ENCODE measurements at regions not wholly inside any gene's neighbourhood (a gene's known extent, or its start where the extent isn't known, plus 50 kb on each side); places are given as distances from the start of the nearest gene placed in this dataset.

DNA sequence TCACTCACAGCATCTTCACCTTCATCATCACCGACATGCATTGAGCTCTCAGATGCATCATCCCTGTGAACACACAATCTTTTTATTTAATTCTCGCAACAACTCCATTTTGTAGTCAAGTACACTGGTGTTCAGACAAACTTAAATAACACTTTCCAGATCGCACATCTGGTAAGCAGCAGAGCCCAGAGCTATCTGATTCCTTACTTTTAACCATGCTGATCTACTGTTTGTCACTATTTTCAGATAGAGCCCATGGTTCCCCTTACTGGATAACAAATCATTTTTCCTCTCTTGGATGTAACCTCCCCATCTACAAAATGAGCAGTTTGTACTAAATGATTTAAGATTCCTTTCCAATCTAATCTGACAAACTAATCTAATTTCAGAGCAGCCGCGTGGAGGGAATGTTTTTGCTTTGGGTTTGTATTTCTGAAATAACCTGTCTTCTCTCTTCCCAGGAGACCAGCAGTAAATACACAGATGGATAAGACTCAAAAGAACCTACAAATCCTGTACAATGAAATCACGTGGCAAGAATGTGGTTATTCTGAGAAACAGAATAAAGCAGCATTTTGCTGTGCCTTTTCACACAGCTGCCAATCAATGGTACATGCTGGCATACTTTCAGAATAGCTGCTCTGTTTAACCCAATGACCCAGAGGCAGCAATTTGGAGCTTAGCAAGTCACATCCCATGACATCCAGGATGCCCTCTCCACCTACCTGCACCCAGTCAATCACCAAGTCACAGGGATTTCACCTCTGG, 72.9 kb upstream of the CCL2 start:
- H3K27me3 ChIP-seq, result no peaks in the 10 kb centered on the region
- no peaks in the 10 kb centered on the region for H3K9me3 ChIP-seq
- no peaks in the 10 kb centered on the region for H3K4me1 ChIP-seq (ENCODE audit: insufficient read depth)
- intact Hi-C loops (cut with DNase I), result no loop called here
- no peaks in the 10 kb centered on the region for H3K36me3 ChIP-seq
- no peak for DNase-seq
- TF ChIP-seq POLR2A (IDR thresholded peaks at IDR 0.05), result no peak
- no peak for TF ChIP-seq EP300 (IDR thresholded peaks at IDR 0.05)
- no peak for TF ChIP-seq CTCF (IDR thresholded peaks at IDR 0.05)
- H3K27ac ChIP-seq, result no peak overlapping the region
- WGBS, 3 donors, result 43 to 53% (median 43%) methylated on average over 6 of the region's 6 CpGs
- H3K4me3 ChIP-seq, result no peak overlapping the region

- WGBS, 3 donors, result 52 to 81% (median 58%) methylated on average over 3 of the region's 3 CpGs
- no peak for DNase-seq
- no peaks in the 10 kb centered on the region for H3K27me3 ChIP-seq
- TF ChIP-seq EP300 (IDR thresholded peaks at IDR 0.05) (no peak), CTCF (IDR thresholded peaks at IDR 0.05) (no peak)
- intact Hi-C loops (cut with DNase I), result no loop called here
- H3K9me3 ChIP-seq, result no peaks in the 10 kb centered on the region
- no peaks in the 10 kb centered on the region for H3K4me1 ChIP-seq (ENCODE audit: insufficient read depth)
- no peaks in the 10 kb centered on the region for H3K36me3 ChIP-seq
- no peak overlapping the region for H3K4me3 ChIP-seq
- H3K27ac ChIP-seq, result no peak overlapping the region
These were observed 59.1 kb upstream of the CCL2 start for GRCh38 chr17:34195987-34196386.

DNA sequence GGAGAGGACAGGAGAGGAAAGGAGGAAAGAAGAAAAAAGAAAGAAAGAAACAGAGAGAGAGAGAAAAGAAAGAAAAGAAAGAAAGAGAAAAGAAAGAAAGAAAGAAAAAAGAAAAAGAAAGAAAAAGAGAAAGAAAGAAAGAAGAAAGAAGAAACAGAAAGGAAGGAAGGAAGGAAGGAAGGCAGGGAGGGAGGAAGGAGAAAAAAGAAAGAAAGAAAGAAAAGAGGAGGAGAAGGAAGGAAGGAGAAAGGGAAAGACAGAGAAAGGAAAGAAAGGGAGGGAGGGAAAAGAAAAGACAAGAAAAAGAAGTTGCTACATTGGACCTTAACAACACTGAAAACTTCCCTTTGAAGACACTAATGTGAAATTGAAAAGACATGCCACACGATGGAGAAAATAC, 56.6 kb upstream of the CCL2 start:
- intact Hi-C loops (cut with DNase I), result no loop called here
- no peaks in the 10 kb centered on the region for H3K4me1 ChIP-seq (ENCODE audit: insufficient read depth)
- H3K36me3 ChIP-seq, result no peaks in the 10 kb centered on the region
- no peak for DNase-seq
- H3K4me3 ChIP-seq, result no peak overlapping the region
- WGBS, 3 donors, result 33 to 50% (median 35%) methylated on average over 1 of the region's 1 CpG
- H3K27ac ChIP-seq, result no peak overlapping the region
- no peaks in the 10 kb centered on the region for H3K27me3 ChIP-seq
- H3K9me3 ChIP-seq, result no peaks in the 10 kb centered on the region
- TF ChIP-seq CTCF (IDR thresholded peaks at IDR 0.05), result no peak
- TF ChIP-seq POLR2A (IDR thresholded peaks at IDR 0.05), result no peak
- TF ChIP-seq EP300 (IDR thresholded peaks at IDR 0.05), result no peak

DNA sequence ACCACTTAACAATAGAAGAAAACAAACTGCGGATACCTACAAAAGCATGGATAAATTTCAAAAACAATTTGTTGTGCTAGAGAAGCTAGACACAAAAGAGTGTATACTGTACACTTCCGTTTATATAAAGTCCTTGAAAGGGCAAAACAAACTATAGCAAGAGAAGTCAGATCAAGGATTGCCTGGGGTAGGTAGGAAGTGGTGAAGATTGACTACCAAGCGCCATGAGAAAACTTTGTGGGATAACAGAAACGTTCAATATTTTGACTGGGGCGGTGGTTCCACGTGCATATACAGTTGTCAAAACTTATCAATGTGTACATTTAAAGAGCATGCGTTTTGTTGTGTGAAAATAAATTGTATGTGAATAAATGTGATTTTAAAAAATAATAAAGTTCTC, 55.6 kb upstream of the CCL2 start:
- Histone ChIP-seq H3K27ac (no peak overlapping the region), H3K27me3 (no peaks in the 10 kb centered on the region), H3K4me3 (no peak overlapping the region), H3K4me1 (ENCODE audit: insufficient read depth) (no peaks in the 10 kb centered on the region), H3K36me3 (no peaks in the 10 kb centered on the region), H3K9me3 (no peaks in the 10 kb centered on the region)
- no peak for DNase-seq
- WGBS, 3 donors, result 27 to 35% (median 32%) methylated on average over 7 of the region's 7 CpGs
- intact Hi-C loops (cut with DNase I), result no loop called here
- TF ChIP-seq EP300 (IDR thresholded peaks at IDR 0.05), result no peak
- TF ChIP-seq POLR2A (IDR thresholded peaks at IDR 0.05), result no peak
- no peak for TF ChIP-seq CTCF (IDR thresholded peaks at IDR 0.05)
